Left colon (tissue), 2 donors: ENCODE measurements at regions not wholly inside any gene's neighbourhood (a gene's known extent, or its start where the extent isn't known, plus 50 kb on each side); places are given as distances from the start of the nearest gene placed in this dataset.

ENCODE experiments used
- ATAC-seq: fragments of 200-7000 bp; cut with Tn5 transposase; one replicate; pipeline ENCODE4 v1.9.1; 2020; ENCODE audit warnings: mild to moderate bottlenecking, moderate library complexity
- DNase-seq, 2 donors: peaks; one replicate each; pipeline ENCODE4 v3.0.0-alpha.2; 2020
- intact Hi-C, 2 donors: fragments of 100-400 bp; cut with DNase I in 1 of 2; cut with micrococcal nuclease in 1 of 2; formaldehyde crosslinking; loops; one replicate each; pipeline versions ENCODE4 v1.11.2 to v1.14.0; 2022; cut with DNase I, micrococcal nuclease
- donor health status: DM: no; HTN: no; CAD: no.
- donor health status: DM: yes; HTN: yes; CAD: no.

- intact Hi-C loops, result no loop called here
- DNase-seq (no peak), ATAC-seq (no peak)
Measured at GRCh38 chr18:41353777-41354528, 601.1 kb upstream of the PIK3C3 start.

GRCh38 chr18:41351430-41351829 lies 603.6 kb upstream of the PIK3C3 start:
- DNase-seq, result no peak
- intact Hi-C loops, result no loop called here
- ATAC-seq, result no peak

DNA sequence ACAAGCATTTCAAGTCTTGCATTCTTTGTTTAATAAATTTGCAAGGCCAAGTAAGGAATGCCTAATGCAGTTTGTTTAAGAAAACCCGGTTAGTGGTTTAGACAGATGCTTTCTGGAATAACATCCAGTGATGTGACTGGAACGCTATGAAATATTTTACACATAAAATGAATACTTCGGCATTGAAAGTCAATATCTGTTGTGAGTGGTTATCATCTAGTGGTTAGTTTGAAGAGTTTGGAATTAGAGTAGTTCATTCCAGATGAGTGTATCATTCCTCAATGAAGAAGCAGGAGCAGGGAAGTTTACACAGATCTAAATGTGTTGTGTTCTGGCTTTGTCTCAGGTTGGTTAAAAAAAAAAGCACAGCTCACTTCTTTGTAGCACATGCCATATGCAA lies 608.0 kb upstream of the PIK3C3 start:
- DNase-seq (no peak), ATAC-seq (no peak)
- intact Hi-C loops, result no loop called here

GRCh38 chr18:41343808-41344207 lies 611.2 kb upstream of the PIK3C3 start:
- DNase-seq (no peak), ATAC-seq (no peak)
- intact Hi-C loops, result no loop called here

GRCh38 chr18:41338341-41338740 lies 616.7 kb upstream of the PIK3C3 start:
- ATAC-seq (no peak), DNase-seq (no peak)
- intact Hi-C loops, result no loop called here

DNA sequence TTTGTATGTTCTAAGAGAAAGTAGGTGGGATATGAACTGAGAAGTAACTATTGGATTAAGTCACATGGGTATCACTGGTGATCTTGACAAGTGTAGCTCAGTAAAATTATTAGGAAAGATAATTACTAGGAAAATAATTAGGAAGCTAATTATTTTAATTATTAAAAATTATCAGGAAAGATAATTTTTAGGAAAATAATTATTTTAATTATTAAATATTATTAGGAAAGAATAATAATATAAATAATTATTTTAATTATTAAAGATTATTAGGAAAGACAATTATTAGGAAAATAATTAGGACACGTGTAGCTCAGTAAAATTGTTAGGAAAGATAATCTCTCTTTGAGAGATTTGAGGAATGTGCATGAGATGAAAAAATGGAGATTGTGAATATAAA lies 623.4 kb upstream of the PIK3C3 start:
- intact Hi-C loops, result no loop called here
- DNase-seq (no peak), ATAC-seq (no peak)

DNA sequence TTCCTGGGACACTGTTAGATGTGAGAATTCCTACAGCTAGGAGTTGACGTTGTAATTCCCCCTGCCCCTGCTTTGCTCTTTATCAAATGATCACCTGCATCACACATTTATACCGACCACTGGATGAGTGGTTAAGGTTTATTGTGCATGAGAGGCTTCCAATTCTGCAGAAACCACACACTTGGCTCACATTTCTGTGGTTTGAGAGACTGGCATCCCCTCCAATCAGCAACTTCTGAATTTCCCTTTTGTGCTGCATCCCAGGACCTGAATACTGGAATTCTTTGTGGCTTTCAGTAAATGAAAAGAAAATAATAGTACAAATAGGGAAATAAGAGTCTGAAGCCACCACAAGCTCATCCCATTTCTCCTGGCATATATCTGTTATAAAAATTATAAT lies 628.7 kb upstream of the PIK3C3 start:
- DNase-seq (no peak), ATAC-seq (no peak)
- intact Hi-C loops, result no loop called here

DNA sequence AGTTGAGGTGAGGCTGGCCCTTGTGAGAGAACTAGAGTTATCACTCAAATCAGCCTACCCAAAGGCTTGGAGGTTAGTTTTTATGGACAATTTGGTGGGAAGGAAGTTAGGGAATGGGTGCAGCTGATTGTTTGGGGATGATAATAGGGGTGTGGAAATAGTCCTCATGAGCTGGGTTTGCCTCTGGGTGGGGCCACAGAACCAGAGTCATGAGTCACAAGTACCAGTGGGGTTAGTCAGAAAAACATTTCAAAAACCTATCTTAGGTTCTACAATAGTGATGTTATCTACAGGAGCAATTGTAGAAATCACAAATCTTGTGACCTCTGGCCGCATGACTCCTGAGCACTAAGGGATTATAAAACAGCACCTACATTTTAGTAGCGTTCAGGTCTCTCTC lies 630.1 kb upstream of the PIK3C3 start:
- no peak for DNase-seq
- ATAC-seq, result no peak
- intact Hi-C loops, result no loop called here

DNA sequence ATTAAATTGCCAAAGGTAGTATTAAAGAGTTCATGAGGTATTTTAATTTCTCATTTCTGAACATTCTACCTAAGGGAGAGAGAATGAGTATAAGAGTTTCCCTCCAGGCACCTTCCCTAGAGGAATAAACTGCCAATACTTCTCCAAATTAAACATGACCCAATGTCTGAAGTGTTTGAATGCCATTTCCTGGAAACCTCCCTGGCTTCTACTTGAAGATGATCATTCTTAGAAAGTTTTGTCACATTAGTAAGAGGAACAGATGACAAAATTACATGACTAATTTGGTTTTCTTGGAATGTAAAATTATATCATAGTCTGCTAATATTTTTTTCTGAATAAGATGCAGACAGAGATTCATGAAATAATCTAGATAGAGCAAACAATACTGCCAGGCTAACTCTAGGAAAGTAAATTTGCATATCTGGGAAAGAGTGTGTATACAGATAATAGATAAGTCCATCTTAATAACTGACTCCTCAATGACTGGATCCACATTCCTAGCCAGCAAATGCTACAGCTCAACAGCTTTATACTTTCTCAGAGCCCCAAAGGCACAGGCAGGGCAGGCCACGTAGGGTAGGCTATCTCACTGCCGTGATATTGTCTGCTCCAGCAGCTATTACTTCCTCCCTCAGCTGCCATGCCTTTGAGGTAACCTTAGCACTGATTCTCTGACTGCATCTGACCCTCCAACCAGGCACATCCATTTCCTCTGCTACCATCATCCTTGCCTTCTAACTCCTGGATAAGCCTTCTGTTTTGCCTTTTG lies 630.8 kb upstream of the PIK3C3 start:
- no peak for ATAC-seq
- intact Hi-C loops, result no loop called here
- DNase-seq, result no peak

DNA sequence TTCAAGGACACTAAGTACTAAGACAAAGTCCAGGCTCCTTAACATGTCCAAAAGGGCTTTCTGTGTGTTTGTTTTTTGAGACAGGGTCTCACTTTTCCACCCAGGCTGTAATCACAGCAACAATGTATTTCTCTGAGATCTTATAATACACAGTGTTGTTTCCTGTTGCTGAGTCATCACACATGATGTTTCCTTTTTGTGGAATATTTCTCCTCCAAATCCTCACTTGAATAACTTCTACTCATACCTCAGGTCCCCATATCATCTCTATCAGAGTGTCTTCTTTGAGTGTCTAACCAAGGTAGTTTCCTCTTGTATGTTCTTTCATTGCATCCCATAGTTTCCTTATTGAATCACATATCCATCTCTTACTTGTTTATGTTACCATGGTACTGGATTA lies 632.0 kb upstream of the PIK3C3 start:
- DNase-seq, result no peak
- intact Hi-C loops, result no loop called here
- ATAC-seq, result no peak

GRCh38 chr18:41320100-41320499 lies 634.9 kb upstream of the PIK3C3 start:
- intact Hi-C loops, result no loop called here
- no peak for DNase-seq
- ATAC-seq, result no peak

DNA sequence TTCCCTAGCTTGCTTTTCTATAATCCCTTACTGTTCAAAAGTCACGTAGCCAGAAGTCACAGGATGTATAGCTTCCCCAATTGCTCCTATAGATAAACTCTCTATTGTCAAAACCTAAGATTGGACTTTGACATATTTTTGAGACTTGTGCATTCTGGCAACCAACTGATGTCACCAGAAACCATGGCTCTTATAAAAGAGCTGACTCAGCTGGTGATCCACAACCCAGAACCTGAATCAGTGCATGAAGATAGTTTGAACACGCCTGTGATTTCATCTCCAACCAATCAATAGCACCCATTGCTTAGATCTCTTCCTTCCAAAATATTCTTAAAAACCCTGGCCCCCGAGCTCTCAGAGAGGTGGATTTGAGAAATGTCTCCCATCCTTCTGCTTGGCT lies 639.9 kb upstream of the PIK3C3 start:
- DNase-seq (no peak), ATAC-seq (no peak)
- intact Hi-C loops, result no loop called here

DNA sequence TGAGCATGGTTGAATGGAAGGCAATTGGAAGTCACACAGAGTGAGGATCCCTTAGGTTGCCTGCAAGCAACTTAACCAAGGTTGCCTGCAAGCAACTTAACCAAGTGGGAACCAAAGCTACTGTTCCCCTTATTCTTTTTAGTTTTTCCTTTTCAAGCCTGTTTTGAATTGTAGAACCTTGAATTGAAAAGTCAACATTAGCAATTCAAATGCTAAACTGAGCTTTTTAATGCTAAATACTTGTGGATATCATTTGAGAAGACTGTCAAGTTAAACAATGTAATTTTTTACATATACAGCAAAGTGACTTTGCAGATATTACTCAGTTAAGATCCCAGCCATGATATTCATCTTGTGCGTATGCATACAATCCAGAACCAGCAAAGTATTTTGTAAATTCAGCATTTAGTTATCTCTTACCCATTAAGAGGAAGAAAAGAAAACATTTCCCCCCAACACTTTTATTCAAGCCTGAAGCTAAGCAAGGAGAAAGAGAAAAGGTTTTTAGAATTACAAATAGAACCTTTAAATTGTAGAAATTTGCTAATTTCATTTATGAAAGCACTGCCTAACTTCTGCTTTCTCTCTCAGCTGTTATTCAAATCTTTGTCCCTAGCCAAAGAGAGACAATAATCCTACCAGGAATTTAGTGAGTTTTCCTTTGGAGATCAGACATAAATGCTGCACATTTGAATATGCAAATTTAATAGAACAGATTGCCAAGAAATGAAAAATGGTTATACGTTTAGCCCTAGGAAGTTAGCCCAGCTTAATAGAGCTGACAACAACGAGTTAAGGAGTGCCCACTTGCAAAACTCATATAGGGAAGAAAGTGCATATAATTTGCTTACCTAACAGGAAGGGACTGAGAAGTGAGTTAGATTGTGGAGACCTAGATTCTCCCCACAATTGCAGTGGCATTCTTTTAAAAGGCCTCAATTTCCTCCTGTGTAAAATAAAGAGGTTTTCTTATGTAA lies 643.2 kb upstream of the PIK3C3 start:
- DNase-seq (no peak), ATAC-seq (no peak)
- intact Hi-C loops, result no loop called here

DNA sequence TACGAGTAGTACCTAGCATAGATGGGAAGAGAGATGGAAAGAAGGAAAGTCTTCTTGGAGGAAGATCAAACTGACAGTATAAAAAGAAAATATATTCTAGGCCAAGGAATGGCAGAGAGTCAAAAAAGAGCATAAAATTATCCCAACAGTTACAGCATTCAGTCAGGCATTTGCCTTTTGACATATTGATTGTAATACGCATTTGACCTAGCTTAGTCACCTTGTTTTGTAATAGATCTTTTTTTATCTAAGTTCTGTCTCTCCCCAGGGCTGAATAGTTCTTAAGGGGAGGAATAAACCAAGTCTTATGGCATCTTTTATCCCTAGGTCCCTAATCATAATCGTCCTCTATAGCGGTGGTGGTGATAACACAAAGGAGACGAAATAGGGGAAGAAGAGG lies 657.3 kb upstream of the PIK3C3 start:
- no peak for ATAC-seq

DNA sequence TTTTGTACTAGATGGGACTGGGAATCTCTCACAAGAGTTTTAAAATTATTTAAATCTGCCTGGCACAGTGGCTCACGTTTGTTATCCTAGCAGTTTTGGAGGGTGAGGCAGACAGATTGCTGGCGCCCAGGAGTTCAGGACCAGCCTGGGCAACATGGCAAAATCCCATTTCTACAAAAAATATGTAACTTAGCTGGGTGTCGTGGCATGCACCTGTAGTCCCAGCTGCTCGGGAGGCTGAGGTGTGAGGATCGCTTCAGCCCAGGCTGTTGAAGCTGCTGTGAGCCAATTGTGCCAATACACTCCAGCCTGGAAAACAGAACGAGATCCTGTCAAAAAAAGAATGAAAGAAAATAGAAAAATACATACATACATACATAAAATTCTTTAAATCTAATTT lies 685.7 kb upstream of the PIK3C3 start:
- no peak for DNase-seq

More for the DNA sequence above, 657.3 kb upstream of the PIK3C3 start:
- intact Hi-C loops, result loop anchor here in 1 of 2 donors (10.0 kb wide), 1 partner anchor 63 kb away; no protein-coding TSS in a partner anchor
- no peak for DNase-seq

GRCh38 chr18:41268271-41268670 lies 686.8 kb upstream of the PIK3C3 start:
- ATAC-seq, result no peak
- intact Hi-C loops, result no loop called here
- no peak for DNase-seq

More for the DNA sequence above, 685.7 kb upstream of the PIK3C3 start:
- ATAC-seq, result no peak
- intact Hi-C loops, result no loop called here

GRCh38 chr18:41266616-41267015 lies 688.4 kb upstream of the PIK3C3 start:
- DNase-seq, result no peak

DNA sequence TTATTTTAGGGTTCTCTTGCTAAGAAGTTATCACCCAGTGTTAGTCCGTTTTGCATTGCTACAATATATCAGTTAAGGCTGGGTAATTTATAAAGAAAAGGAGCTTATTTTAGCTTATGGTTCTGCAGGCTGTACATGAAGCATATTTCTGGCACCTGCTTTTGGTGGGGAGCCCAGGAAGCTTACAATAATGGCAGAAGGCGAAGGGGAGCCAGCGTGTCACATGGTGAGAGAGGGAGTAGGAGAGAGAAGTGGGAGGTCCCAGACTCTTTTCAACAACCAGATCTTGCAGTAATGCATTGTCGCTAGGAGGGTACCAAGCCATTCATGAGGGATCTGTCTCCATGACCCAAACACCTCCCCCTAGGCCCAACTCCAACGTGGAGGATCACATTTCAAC lies 688.8 kb upstream of the PIK3C3 start:
- DNase-seq, result no peak
- no peak for ATAC-seq
- intact Hi-C loops, result no loop called here

More at GRCh38 chr18:41266616-41267015, 688.4 kb upstream of the PIK3C3 start:
- no peak for ATAC-seq
- intact Hi-C loops, result no loop called here

- ATAC-seq (no peak), DNase-seq (no peak)
- intact Hi-C loops, result no loop called here
Measured at GRCh38 chr18:41265047-41265446, 690.0 kb upstream of the PIK3C3 start.
